ENCODE measurements at regions not wholly inside any gene's neighbourhood (a gene's known extent, or its start where the extent isn't known, plus 50 kb on each side); places are given as distances from the start of the nearest gene placed in this dataset.

DNA sequence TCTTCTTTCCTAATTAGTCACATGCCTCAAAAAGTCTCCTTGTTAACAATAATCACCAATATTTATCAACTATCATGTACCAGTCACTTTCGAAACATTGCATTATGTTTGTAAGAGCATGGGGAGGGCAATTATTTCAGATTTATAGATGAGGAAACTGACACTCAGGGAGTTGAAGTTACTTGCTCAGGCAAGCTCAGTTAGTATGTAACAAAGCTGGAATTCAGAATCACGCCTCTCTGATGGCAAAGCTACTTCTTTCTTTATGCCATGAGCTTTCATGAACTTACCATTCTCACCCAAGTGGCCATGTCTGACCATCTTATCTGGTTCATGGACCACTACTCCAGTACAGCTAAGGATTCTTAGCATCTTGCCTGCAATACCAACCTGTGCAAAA, 183.4 kb upstream of the TANK start (continued):
- TF ChIP-seq, protein P1, sequence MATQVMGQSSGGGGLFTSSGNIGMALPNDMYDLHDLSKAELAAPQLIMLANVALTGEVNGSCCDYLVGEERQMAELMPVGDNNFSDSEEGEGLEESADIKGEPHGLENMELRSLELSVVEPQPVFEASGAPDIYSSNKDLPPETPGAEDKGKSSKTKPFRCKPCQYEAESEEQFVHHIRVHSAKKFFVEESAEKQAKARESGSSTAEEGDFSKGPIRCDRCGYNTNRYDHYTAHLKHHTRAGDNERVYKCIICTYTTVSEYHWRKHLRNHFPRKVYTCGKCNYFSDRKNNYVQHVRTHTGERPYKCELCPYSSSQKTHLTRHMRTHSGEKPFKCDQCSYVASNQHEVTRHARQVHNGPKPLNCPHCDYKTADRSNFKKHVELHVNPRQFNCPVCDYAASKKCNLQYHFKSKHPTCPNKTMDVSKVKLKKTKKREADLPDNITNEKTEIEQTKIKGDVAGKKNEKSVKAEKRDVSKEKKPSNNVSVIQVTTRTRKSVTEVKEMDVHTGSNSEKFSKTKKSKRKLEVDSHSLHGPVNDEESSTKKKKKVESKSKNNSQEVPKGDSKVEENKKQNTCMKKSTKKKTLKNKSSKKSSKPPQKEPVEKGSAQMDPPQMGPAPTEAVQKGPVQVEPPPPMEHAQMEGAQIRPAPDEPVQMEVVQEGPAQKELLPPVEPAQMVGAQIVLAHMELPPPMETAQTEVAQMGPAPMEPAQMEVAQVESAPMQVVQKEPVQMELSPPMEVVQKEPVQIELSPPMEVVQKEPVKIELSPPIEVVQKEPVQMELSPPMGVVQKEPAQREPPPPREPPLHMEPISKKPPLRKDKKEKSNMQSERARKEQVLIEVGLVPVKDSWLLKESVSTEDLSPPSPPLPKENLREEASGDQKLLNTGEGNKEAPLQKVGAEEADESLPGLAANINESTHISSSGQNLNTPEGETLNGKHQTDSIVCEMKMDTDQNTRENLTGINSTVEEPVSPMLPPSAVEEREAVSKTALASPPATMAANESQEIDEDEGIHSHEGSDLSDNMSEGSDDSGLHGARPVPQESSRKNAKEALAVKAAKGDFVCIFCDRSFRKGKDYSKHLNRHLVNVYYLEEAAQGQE (IDR thresholded peaks at IDR 0.05; ENCODE audit: low read depth, low read length) = no peak
- TF ChIP-seq RAD21 (IDR thresholded peaks at IDR 0.05; ENCODE audit: low read length) = no peak
- TF ChIP-seq, protein P2, sequence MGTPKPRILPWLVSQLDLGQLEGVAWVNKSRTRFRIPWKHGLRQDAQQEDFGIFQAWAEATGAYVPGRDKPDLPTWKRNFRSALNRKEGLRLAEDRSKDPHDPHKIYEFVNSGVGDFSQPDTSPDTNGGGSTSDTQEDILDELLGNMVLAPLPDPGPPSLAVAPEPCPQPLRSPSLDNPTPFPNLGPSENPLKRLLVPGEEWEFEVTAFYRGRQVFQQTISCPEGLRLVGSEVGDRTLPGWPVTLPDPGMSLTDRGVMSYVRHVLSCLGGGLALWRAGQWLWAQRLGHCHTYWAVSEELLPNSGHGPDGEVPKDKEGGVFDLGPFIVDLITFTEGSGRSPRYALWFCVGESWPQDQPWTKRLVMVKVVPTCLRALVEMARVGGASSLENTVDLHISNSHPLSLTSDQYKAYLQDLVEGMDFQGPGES (IDR thresholded peaks at IDR 0.05; ENCODE audit: low read depth, low read length) = no peak
- no peak for TF ChIP-seq NRF1 (IDR thresholded peaks at IDR 0.05; ENCODE audit: low read depth, low read length)
- TF ChIP-seq CHD2 (IDR thresholded peaks at IDR 0.05; ENCODE audit: low read length, partially characterized antibody) = no peak
- TF ChIP-seq, protein P3, sequence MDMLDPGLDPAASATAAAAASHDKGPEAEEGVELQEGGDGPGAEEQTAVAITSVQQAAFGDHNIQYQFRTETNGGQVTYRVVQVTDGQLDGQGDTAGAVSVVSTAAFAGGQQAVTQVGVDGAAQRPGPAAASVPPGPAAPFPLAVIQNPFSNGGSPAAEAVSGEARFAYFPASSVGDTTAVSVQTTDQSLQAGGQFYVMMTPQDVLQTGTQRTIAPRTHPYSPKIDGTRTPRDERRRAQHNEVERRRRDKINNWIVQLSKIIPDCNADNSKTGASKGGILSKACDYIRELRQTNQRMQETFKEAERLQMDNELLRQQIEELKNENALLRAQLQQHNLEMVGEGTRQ (IDR thresholded peaks at IDR 0.05; ENCODE audit: borderline replicate concordance, low read depth, low read length) = no peak

DNA sequence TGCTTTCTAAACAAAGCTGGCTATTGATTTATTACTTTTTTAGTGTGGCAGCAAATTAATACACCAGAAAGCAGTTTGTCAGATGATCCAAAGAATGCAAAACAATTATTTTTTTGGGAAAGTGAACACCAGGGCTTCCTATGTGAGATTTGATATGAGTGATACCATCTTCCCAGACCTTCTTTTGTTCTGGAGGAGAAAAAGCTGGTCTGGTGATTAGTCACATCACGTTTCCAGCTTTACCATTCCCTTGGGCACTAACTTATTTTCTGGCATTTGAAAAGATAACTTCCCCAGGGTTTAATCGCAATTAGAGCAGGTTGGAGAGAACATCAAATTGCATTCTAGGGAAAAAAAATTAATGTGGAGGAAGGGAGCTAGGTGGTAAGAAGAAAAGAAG, 182.9 kb upstream of the TANK start:
- peaks cover 9% of the 10 kb centered on the region; the same call in 1 of the 2 replicates for H3K9me3 ChIP-seq
- H3K4me2 ChIP-seq = no peak overlapping the region
- H3F3A ChIP-seq (replicated peaks; ENCODE audit: insufficient read depth) = no peaks in the 10 kb centered on the region
- no peak overlapping the region for H3K9ac ChIP-seq
- no peaks in the 10 kb centered on the region for H3K79me2 ChIP-seq (ENCODE audit: insufficient read depth)
- TF ChIP-seq NFIC (IDR thresholded peaks at IDR 0.05; ENCODE audit: borderline replicate concordance) = no peak
- peak; percentile 39; the same call in 1 of the 2 replicates for TF ChIP-seq GATA2 (CRISPR knock-in tag; IDR thresholded peaks at IDR 0.05)
- 36% methylated on average over 2 of the region's 2 CpGs for WGBS (ENCODE audit: low lambda C conversion rate)
- H3K9me2 ChIP-seq = no peaks in the 10 kb centered on the region
- H3K36me3 ChIP-seq (replicated peaks in 1 of 2; ENCODE audit: control insufficient read depth in 1 of 2, insufficient read depth in 2 of 2, low read length in 1 of 2) = no peaks in the 10 kb centered on the region
- H4K20me1 ChIP-seq (ENCODE audit: insufficient read depth) = no peaks in the 10 kb centered on the region
- H3K27me3 ChIP-seq (ENCODE audit: insufficient read depth) = no peaks in the 10 kb centered on the region
- DNase-seq = no peak
- CTCF ChIA-PET = interaction anchor here (0.7 to 1.9 kb wide), 8 partner anchors 9 to 869 kb away, joined by 3 to 12 read pairs (median 4); no protein-coding TSS in a partner anchor
- H3K27ac ChIP-seq (ENCODE audit: low read depth in 2 of 2, low read length in 1 of 2) = no peak overlapping the region
- H2AFZ ChIP-seq (ENCODE audit: low read depth) = no peak overlapping the region
- POLR2A ChIA-PET = interaction anchor here (0.5 kb wide), 1 partner anchor 502 kb away, joined by 3 read pairs; no protein-coding TSS in a partner anchor
- no peak overlapping the region for H3K4me3 ChIP-seq (ENCODE audit: low read depth in 2 of 2, low read length in 1 of 2)
- H3K4me1 ChIP-seq (ENCODE audit: control insufficient read depth in 1 of 2, insufficient read depth in 2 of 2, low read depth in 1 of 2, low read length in 1 of 2) = no peaks in the 10 kb centered on the region; a peak in 2 of 4 replicates

DNA sequence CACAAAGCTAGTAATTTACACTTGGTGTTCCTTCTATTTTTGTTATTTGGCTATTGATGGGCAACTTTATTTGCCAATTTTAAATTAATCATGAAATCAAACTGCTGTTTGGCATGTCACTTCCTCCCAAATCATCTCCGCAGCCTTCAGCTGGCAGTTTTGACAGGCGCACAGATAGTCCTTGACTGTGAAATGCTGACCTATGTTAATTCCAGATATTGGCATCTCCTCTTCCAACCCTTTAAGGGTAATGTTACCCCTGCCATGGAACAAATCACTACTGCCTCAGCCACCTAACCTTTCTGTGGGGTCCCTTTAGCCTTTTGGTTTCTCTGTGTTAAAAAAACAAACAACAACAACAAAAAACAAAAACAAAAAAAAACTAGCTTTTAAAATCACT, 182.4 kb upstream of the TANK start:
- POLR2A ChIA-PET = interaction anchor here (0.5 kb wide), 1 partner anchor 502 kb away, joined by 3 read pairs; no protein-coding TSS in a partner anchor
- no peak overlapping the region for H3K27ac ChIP-seq (ENCODE audit: low read depth in 2 of 2, low read length in 1 of 2)

More for the DNA sequence above, 182.4 kb upstream of the TANK start:
- no peak overlapping the region for H3K4me3 ChIP-seq (ENCODE audit: low read depth in 2 of 2, low read length in 1 of 2)
- H4K20me1 ChIP-seq (ENCODE audit: insufficient read depth) = no peaks in the 10 kb centered on the region
- no peak overlapping the region for H3K4me2 ChIP-seq
- H2AFZ ChIP-seq (ENCODE audit: low read depth) = no peak overlapping the region
- TF ChIP-seq, protein P2 (IDR thresholded peaks at IDR 0.05; ENCODE audit: low read depth, low read length) = no peak
- TF ChIP-seq, protein P4, sequence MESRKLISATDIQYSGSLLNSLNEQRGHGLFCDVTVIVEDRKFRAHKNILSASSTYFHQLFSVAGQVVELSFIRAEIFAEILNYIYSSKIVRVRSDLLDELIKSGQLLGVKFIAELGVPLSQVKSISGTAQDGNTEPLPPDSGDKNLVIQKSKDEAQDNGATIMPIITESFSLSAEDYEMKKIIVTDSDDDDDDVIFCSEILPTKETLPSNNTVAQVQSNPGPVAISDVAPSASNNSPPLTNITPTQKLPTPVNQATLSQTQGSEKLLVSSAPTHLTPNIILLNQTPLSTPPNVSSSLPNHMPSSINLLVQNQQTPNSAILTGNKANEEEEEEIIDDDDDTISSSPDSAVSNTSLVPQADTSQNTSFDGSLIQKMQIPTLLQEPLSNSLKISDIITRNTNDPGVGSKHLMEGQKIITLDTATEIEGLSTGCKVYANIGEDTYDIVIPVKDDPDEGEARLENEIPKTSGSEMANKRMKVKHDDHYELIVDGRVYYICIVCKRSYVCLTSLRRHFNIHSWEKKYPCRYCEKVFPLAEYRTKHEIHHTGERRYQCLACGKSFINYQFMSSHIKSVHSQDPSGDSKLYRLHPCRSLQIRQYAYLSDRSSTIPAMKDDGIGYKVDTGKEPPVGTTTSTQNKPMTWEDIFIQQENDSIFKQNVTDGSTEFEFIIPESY (IDR thresholded peaks at IDR 0.05; ENCODE audit: borderline replicate concordance, low read depth) = no peak
- TF ChIP-seq TEAD4 (IDR thresholded peaks at IDR 0.05; ENCODE audit: borderline replicate concordance, insufficient read depth) (no peak), GATA2 (CRISPR knock-in tag; IDR thresholded peaks at IDR 0.05) (no peak), TAF1 (IDR thresholded peaks at IDR 0.05; ENCODE audit: borderline replicate concordance, low read depth, low read length) (no peak), GABPA (IDR thresholded peaks at IDR 0.05; ENCODE audit: low read depth) (no peak)
- CTCF ChIA-PET = interaction anchor here (1.0 to 1.9 kb wide), 7 partner anchors 8 to 735 kb away, joined by 3 to 12 read pairs (median 4); no protein-coding TSS in a partner anchor
- H3K27me3 ChIP-seq (ENCODE audit: insufficient read depth) = no peaks in the 10 kb centered on the region
- WGBS (ENCODE audit: low lambda C conversion rate) = 97% methylated on average over 2 of the region's 2 CpGs
- H3K9ac ChIP-seq = no peak overlapping the region
- no peaks in the 10 kb centered on the region for H3K36me3 ChIP-seq (replicated peaks in 1 of 2; ENCODE audit: control insufficient read depth in 1 of 2, insufficient read depth in 2 of 2, low read length in 1 of 2)
- no peaks in the 10 kb centered on the region; a peak in 2 of 4 replicates for H3K4me1 ChIP-seq (ENCODE audit: control insufficient read depth in 1 of 2, insufficient read depth in 2 of 2, low read depth in 1 of 2, low read length in 1 of 2)
- H3K79me2 ChIP-seq (ENCODE audit: insufficient read depth) = no peaks in the 10 kb centered on the region
- no peaks in the 10 kb centered on the region for H3K9me2 ChIP-seq
- no peak for DNase-seq
- peaks cover 9% of the 10 kb centered on the region; the same call in 1 of the 2 replicates for H3K9me3 ChIP-seq
- no peaks in the 10 kb centered on the region for H3F3A ChIP-seq (replicated peaks; ENCODE audit: insufficient read depth)

All from SK-N-SH (cell line).